ENCODE measurements at regions not wholly inside any gene's neighbourhood (a gene's known extent, or its start where the extent isn't known, plus 50 kb on each side); places are given as distances from the start of the nearest gene placed in this dataset.

DNA sequence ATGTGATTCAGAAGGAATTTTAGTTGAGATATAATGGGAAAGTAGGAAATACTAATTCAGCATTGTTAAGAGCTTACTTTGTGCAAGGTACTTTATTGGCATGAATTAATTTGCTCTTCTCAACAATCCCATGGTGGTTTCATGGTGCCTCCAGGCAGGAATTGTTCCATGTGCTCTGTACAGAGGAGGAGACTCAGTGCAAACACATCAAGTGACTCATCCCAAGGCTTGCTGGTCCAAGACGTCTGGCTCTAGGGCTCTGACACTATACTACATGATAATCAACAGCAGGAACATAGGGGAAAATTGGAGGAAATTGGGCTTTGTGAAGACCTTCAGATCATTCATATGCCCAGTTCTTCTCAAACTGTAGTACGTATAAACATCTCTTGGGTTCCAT, 66.5 kb upstream of the PRKG1 start:
- TF ChIP-seq, protein P1, sequence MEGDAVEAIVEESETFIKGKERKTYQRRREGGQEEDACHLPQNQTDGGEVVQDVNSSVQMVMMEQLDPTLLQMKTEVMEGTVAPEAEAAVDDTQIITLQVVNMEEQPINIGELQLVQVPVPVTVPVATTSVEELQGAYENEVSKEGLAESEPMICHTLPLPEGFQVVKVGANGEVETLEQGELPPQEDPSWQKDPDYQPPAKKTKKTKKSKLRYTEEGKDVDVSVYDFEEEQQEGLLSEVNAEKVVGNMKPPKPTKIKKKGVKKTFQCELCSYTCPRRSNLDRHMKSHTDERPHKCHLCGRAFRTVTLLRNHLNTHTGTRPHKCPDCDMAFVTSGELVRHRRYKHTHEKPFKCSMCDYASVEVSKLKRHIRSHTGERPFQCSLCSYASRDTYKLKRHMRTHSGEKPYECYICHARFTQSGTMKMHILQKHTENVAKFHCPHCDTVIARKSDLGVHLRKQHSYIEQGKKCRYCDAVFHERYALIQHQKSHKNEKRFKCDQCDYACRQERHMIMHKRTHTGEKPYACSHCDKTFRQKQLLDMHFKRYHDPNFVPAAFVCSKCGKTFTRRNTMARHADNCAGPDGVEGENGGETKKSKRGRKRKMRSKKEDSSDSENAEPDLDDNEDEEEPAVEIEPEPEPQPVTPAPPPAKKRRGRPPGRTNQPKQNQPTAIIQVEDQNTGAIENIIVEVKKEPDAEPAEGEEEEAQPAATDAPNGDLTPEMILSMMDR (IDR thresholded peaks at IDR 0.05; ENCODE audit: insufficient read depth, low read length, poor library complexity, severe bottlenecking): no peak
- no peak for TF ChIP-seq EZH2phosphoT487 (conservative IDR thresholded peaks at IDR 0.05; ENCODE audit: low read length)

Measured in SU-DHL-6 (cell line).